ENCODE measurements at regions not wholly inside any gene's neighbourhood (a gene's known extent, or its start where the extent isn't known, plus 50 kb on each side); places are given as distances from the start of the nearest gene placed in this dataset.

GRCh38 chr12:85610194-85610593 is 226.0 kb downstream of the RASSF9 start (continued):
- no peak for TF ChIP-seq ZNF830 (tag by site-specific recombination; IDR thresholded peaks at IDR 0.05; ENCODE audit: low read depth)
- no peak for TF ChIP-seq ZNF404 (tag by site-specific recombination; IDR thresholded peaks at IDR 0.05)

GRCh38 chr12:85616201-85616600 is 220.0 kb downstream of the RASSF9 start:
- H3K4me3 ChIP-seq (ENCODE audit: low read depth, low read length), result no peak overlapping the region
- no peaks in the 10 kb centered on the region for H3K4me1 ChIP-seq (ENCODE audit: control insufficient read depth, insufficient read depth, low read length)
- POLR2A ChIA-PET, result no interaction called here
- CTCF ChIA-PET, result interaction anchor here (0.7 to 1.2 kb wide), 4 partner anchors 41 to 251 kb away, joined by 3 to 4 read pairs (median 3); no protein-coding TSS in a partner anchor
- H3K36me3 ChIP-seq (ENCODE audit: control insufficient read depth in 2 of 2, insufficient read depth in 1 of 2, low read length in 2 of 2), result no peaks in the 10 kb centered on the region
- H3K9me3 ChIP-seq (ENCODE audit: control insufficient read depth, insufficient read depth, low read depth, low read length), result no peaks in the 10 kb centered on the region
- no peak for TF ChIP-seq ZNF157 (tag by site-specific recombination; IDR thresholded peaks at IDR 0.05)
- no peak for TF ChIP-seq KLF16 (tag by site-specific recombination; IDR thresholded peaks at IDR 0.05)
- TF ChIP-seq GFI1B (tag by site-specific recombination; IDR thresholded peaks at IDR 0.05), result no peak
- no peak for TF ChIP-seq MYNN (tag by site-specific recombination; IDR thresholded peaks at IDR 0.05; ENCODE audit: borderline replicate concordance)
- TF ChIP-seq GLIS1 (tag by site-specific recombination; IDR thresholded peaks at IDR 0.05), result no peak
- no peak for TF ChIP-seq ZNF561 (tag by site-specific recombination; IDR thresholded peaks at IDR 0.05; ENCODE audit: borderline replicate concordance)
- no peak for TF ChIP-seq ZNF248 (tag by site-specific recombination; IDR thresholded peaks at IDR 0.05)
- TF ChIP-seq ZBTB48 (tag by site-specific recombination; IDR thresholded peaks at IDR 0.05), result no peak
- TF ChIP-seq PRDM4 (tag by site-specific recombination; IDR thresholded peaks at IDR 0.05), result no peak
- no peak for TF ChIP-seq ZNF555 (tag by site-specific recombination; conservative IDR thresholded peaks at IDR 0.05)
- no peak for TF ChIP-seq ZNF792 (tag by site-specific recombination; IDR thresholded peaks at IDR 0.05)
- TF ChIP-seq INSM2 (tag by site-specific recombination; IDR thresholded peaks at IDR 0.05), result no peak
- TF ChIP-seq ZNF324 (tag by site-specific recombination; IDR thresholded peaks at IDR 0.05), result no peak
- TF ChIP-seq ZNF211 (tag by site-specific recombination; IDR thresholded peaks at IDR 0.05; ENCODE audit: low read depth), result no peak
- no peak for TF ChIP-seq ZNF202 (tag by site-specific recombination; IDR thresholded peaks at IDR 0.05; ENCODE audit: borderline replicate concordance)
- no peak for TF ChIP-seq ZNF585B (tag by site-specific recombination; IDR thresholded peaks at IDR 0.05)
- no peak for TF ChIP-seq ZNF16 (tag by site-specific recombination; IDR thresholded peaks at IDR 0.05; ENCODE audit: low read depth)
- no peak for TF ChIP-seq ZNF776 (tag by site-specific recombination; IDR thresholded peaks at IDR 0.05; ENCODE audit: borderline replicate concordance)
- TF ChIP-seq ZNF830 (tag by site-specific recombination; IDR thresholded peaks at IDR 0.05; ENCODE audit: low read depth), result no peak
- no peak overlapping the region for H3K27ac ChIP-seq (ENCODE audit: extremely low read depth, low read depth, low read length)

GRCh38 chr12:85617307-85618091 is 218.7 kb downstream of the RASSF9 start:
- Histone ChIP-seq H3K9me3 (ENCODE audit: control insufficient read depth, insufficient read depth, low read depth, low read length) (no peaks in the 10 kb centered on the region), H3K27ac (ENCODE audit: extremely low read depth, low read depth, low read length) (no peak overlapping the region), H3K36me3 (ENCODE audit: control insufficient read depth in 2 of 2, insufficient read depth in 1 of 2, low read length in 2 of 2) (no peaks in the 10 kb centered on the region), H3K4me1 (ENCODE audit: control insufficient read depth, insufficient read depth, low read length) (no peaks in the 10 kb centered on the region), H3K4me3 (ENCODE audit: low read depth, low read length) (no peak overlapping the region)
- TF ChIP-seq ZNF596 (tag by site-specific recombination; IDR thresholded peaks at IDR 0.05), result no peak
- TF ChIP-seq PRDM6 (tag by site-specific recombination; IDR thresholded peaks at IDR 0.05), result no peak
- ChIA-PET POLR2A (no interaction called here), CTCF (no interaction called here)

Data from HEK293 (cell line).